PC-3 (cell line): ENCODE measurements at regions not wholly inside any gene's neighbourhood (a gene's known extent, or its start where the extent isn't known, plus 50 kb on each side); places are given as distances from the start of the nearest gene placed in this dataset.

ENCODE experiments used
- ATAC-seq: fragments of 200-7000 bp; cut with Tn5 transposase; 2 replicates; pipeline ENCODE4 v1.9.1; 2020; ENCODE audit warnings: mild to moderate bottlenecking, moderate library complexity
- BruUV-seq: library from RNA; stranded (reverse); fragments of 400-500 nt; replicated peaks from 2 replicates; lab custom pipeline; 2021; lab: Mats Ljungman, UMichigan
- CTCF ChIA-PET: fragments of 300-600 bp; sonication (Branson Sonifier 250); formaldehyde crosslinking; loops from one replicate; lab custom pipeline; 2022; ENCODE audit warnings: antibody characterized with exemption; lab: Charles Lee
- POLR2A ChIA-PET: fragments of 300-600 bp; sonication (Branson Sonifier 250); formaldehyde crosslinking; loops from one replicate; lab custom pipeline; 2022; ENCODE audit warnings: antibody characterized with exemption; ENCODE audit not compliant: unreplicated experiment; lab: Charles Lee
- DNase-seq: peaks from one replicate; pipeline ENCODE4 v3.0.0-alpha.2; 2015
- H2AFZ ChIP-seq: fragments of 300-600 bp; sonication (generic); 2 replicates; pipeline ENCODE4 v1.6.0; 2016; ENCODE audit warnings: antibody characterized with exemption, low read length
- H3F3A ChIP-seq: fragments of 300-600 bp; sonication (generic); one replicate; pipeline ENCODE4 v1.6.0; 2017; ENCODE audit warnings: antibody characterized with exemption, low read length, control low read depth, mild to moderate bottlenecking; ENCODE audit not compliant: unreplicated experiment
- H3K27ac ChIP-seq: fragments of 300-600 bp; sonication (generic); 2 replicates; pipeline ENCODE4 v1.5.1; 2016; ENCODE audit warnings: mild to moderate bottlenecking, low read length
- H3K27me3 ChIP-seq: fragments of 300-600 bp; sonication (generic); 2 replicates; pipeline ENCODE4 v1.6.1; 2016; ENCODE audit warnings: low read length, mixed read lengths
- H3K36me3 ChIP-seq: fragments of 300-600 bp; sonication (generic); 2 replicates; pipeline ENCODE4 v1.6.1; 2016; ENCODE audit warnings: low read depth, mixed run types, low read length, mixed read lengths
- H3K4me1 ChIP-seq: fragments of 300-600 bp; sonication (generic); 2 replicates; pipeline ENCODE4 v1.5.1; 2016; ENCODE audit warnings: low read length; ENCODE audit not compliant: insufficient read depth
- H3K4me2 ChIP-seq: fragments of 300-600 bp; sonication (generic); 2 replicates; pipeline ENCODE4 v1.6.0; 2016; ENCODE audit warnings: low read length
- H3K4me3 ChIP-seq: fragments of 300-600 bp; sonication (generic); 2 replicates; pipeline ENCODE4 v1.5.1; 2016; ENCODE audit warnings: mild to moderate bottlenecking, low read length, mixed read lengths
- H3K79me2 ChIP-seq: fragments of 300-600 bp; sonication (generic); 2 replicates; pipeline ENCODE4 v1.6.1; 2017; ENCODE audit warnings: low read length, mixed read lengths
- H3K9ac ChIP-seq: fragments of 300-600 bp; sonication (generic); 2 replicates; pipeline ENCODE4 v1.6.0; 2016; ENCODE audit warnings: mild to moderate bottlenecking, low read length
- H3K9me2 ChIP-seq: fragments of 300-600 bp; sonication (generic); replicated peaks from 2 replicates; pipeline ENCODE4 v1.6.1; 2016; ENCODE audit warnings: mixed run types, low read length, mixed read lengths
- H3K9me3 ChIP-seq: fragments of 300-600 bp; sonication (generic); 2 replicates; pipeline ENCODE4 v1.6.1; 2016; ENCODE audit warnings: low read length, mixed read lengths
- H4K20me1 ChIP-seq: fragments of 300-600 bp; sonication (generic); 2 replicates; pipeline ENCODE4 v1.6.1; 2016; ENCODE audit warnings: low read length, mixed read lengths
- EZH2 ChIP-seq: fragments of 300-600 bp; sonication (generic); IDR thresholded peaks from one replicate; pipeline ENCODE4 v1.6.1; 2017; ENCODE audit warnings: antibody characterized with exemption, mild to moderate bottlenecking, low read length; ENCODE audit not compliant: unreplicated experiment
- EZH2phosphoT487 ChIP-seq: fragments of 300-600 bp; sonication (generic); IDR thresholded peaks from 2 replicates; pipeline ENCODE4 v1.6.1; 2018; ENCODE audit warnings: mild to moderate bottlenecking, antibody characterized with exemption, low read length, borderline replicate concordance
- intact Hi-C: fragments of 100-400 bp; cut with micrococcal nuclease; formaldehyde crosslinking; loops from 2 replicates; pipeline ENCODE4 v1.9.0; 2023
- TF ChIP-seq, protein P1 (sequence below): fragments of 300-600 bp; sonication (generic); conservative IDR thresholded peaks from 2 replicates; pipeline ENCODE4 v1.5.1; 2017; ENCODE audit warnings: antibody characterized with exemption, low read depth, mild to moderate bottlenecking, low read length

GRCh38 chrX:68936608-68937007, 107.8 kb downstream of the EFNB1 start:
- CTCF ChIA-PET, result no interaction called here
- H3K9ac ChIP-seq, result no peak overlapping the region
- peak; percentile 78 for DNase-seq
- H3K27ac ChIP-seq, result 0 out of 2 replicates have a peak overlapping the region, but pooled peaks have one; percentile 11
- H3K9me3 ChIP-seq, result no peaks in the 10 kb centered on the region
- 0 out of 2 replicates have a peak overlapping the region, but pooled peaks have one; percentile 27 for H3K4me2 ChIP-seq
- H3K79me2 ChIP-seq, result no peaks in the 10 kb centered on the region
- H3K36me3 ChIP-seq, result no peaks in the 10 kb centered on the region
- H3K4me3 ChIP-seq, result no peak overlapping the region
- ATAC-seq, result peak; percentile 87
- H4K20me1 ChIP-seq, result no peaks in the 10 kb centered on the region
- H3K9me2 ChIP-seq, result no peaks in the 10 kb centered on the region
- H3K27me3 ChIP-seq, result no peaks in the 10 kb centered on the region
- intact Hi-C loops, result loop anchor here (2.0 kb wide), 1 partner anchor 64 kb away; no protein-coding TSS in a partner anchor
- no TSS peak for BruUV-seq
- TF ChIP-seq EZH2, result no peak
- TF ChIP-seq, protein P1, sequence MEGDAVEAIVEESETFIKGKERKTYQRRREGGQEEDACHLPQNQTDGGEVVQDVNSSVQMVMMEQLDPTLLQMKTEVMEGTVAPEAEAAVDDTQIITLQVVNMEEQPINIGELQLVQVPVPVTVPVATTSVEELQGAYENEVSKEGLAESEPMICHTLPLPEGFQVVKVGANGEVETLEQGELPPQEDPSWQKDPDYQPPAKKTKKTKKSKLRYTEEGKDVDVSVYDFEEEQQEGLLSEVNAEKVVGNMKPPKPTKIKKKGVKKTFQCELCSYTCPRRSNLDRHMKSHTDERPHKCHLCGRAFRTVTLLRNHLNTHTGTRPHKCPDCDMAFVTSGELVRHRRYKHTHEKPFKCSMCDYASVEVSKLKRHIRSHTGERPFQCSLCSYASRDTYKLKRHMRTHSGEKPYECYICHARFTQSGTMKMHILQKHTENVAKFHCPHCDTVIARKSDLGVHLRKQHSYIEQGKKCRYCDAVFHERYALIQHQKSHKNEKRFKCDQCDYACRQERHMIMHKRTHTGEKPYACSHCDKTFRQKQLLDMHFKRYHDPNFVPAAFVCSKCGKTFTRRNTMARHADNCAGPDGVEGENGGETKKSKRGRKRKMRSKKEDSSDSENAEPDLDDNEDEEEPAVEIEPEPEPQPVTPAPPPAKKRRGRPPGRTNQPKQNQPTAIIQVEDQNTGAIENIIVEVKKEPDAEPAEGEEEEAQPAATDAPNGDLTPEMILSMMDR, result no peak
- no peak for TF ChIP-seq EZH2phosphoT487
- no peaks in the 10 kb centered on the region for H3F3A ChIP-seq
- peaks cover 28% of the 10 kb centered on the region for H3K4me1 ChIP-seq
- POLR2A ChIA-PET, result no interaction called here
- H2AFZ ChIP-seq, result no peak overlapping the region

GRCh38 chrX:68936126-68936525, 107.3 kb downstream of the EFNB1 start:
- ATAC-seq, result no peak
- no peaks in the 10 kb centered on the region for H3K36me3 ChIP-seq
- H3K9ac ChIP-seq, result no peak overlapping the region
- H3K4me3 ChIP-seq, result no peak overlapping the region
- no peak overlapping the region for H2AFZ ChIP-seq
- POLR2A ChIA-PET, result no interaction called here
- H3K4me1 ChIP-seq, result peaks cover 28% of the 10 kb centered on the region
- no peaks in the 10 kb centered on the region for H4K20me1 ChIP-seq
- intact Hi-C loops, result loop anchor here (2.0 kb wide), 1 partner anchor 65 kb away; no protein-coding TSS in a partner anchor
- TF ChIP-seq, protein P1, result no peak
- no peaks in the 10 kb centered on the region for H3K27me3 ChIP-seq
- CTCF ChIA-PET, result no interaction called here
- no peak overlapping the region for H3K27ac ChIP-seq
- no peak for DNase-seq
- H3K4me2 ChIP-seq, result 0 out of 2 replicates have a peak overlapping the region, but pooled peaks have one; percentile 27
- H3K9me3 ChIP-seq, result no peaks in the 10 kb centered on the region
- no peaks in the 10 kb centered on the region for H3F3A ChIP-seq
- no peaks in the 10 kb centered on the region for H3K9me2 ChIP-seq
- BruUV-seq, result no TSS peak
- no peaks in the 10 kb centered on the region for H3K79me2 ChIP-seq

- Histone ChIP-seq H3K4me2 (no peak overlapping the region), H2AFZ (no peak overlapping the region), H3K9ac (no peak overlapping the region), H3K79me2 (no peaks in the 10 kb centered on the region), H3K36me3 (no peaks in the 10 kb centered on the region), H3K9me3 (no peaks in the 10 kb centered on the region), H3F3A (no peaks in the 10 kb centered on the region), H3K9me2 (no peaks in the 10 kb centered on the region), H3K27ac (no peak overlapping the region), H4K20me1 (no peaks in the 10 kb centered on the region), H3K27me3 (no peaks in the 10 kb centered on the region), H3K4me1 (peaks cover 30% of the 10 kb centered on the region), H3K4me3 (no peak overlapping the region)
- ChIA-PET CTCF (no interaction called here), POLR2A (interaction anchor here (0.5 kb wide), 1 partner anchor 10 kb away, joined by 3 read pairs; no protein-coding TSS in a partner anchor)
- intact Hi-C loops, result no loop called here
- ATAC-seq (0 out of 2 replicates have a peak, but pooled peaks have one; percentile 14), DNase-seq (peak; percentile 30)
- no TSS peak for BruUV-seq
- TF ChIP-seq EZH2 (no peak), EZH2phosphoT487 (no peak)
- TF ChIP-seq, protein P1, result no peak
Measured at GRCh38 chrX:68935362-68935761, 106.5 kb downstream of the EFNB1 start.
